KMS-11 (cell line): ENCODE measurements at regions not wholly inside any gene's neighbourhood (a gene's known extent, or its start where the extent isn't known, plus 50 kb on each side); places are given as distances from the start of the nearest gene placed in this dataset.

Experiments
- H2AFZ ChIP-seq: fragments of 200-600 bp; sonication (generic); 2 replicates; pipeline ENCODE4 v1.6.1; 2016; ENCODE audit warnings: antibody characterized with exemption, mixed run types, low read depth
- H3K27ac ChIP-seq: fragments of 200-600 bp; sonication (generic); 2 replicates; pipeline ENCODE4 v1.6.1; 2016; ENCODE audit warnings: mild to moderate bottlenecking, mixed run types
- H3K27me3 ChIP-seq: fragments of 200-600 bp; sonication (generic); 2 replicates; pipeline ENCODE4 v1.6.1; 2017; ENCODE audit warnings: mild to moderate bottlenecking, low read depth, mixed run types, moderate library complexity; ENCODE audit not compliant: insufficient read depth
- H3K36me3 ChIP-seq: fragments of 200-600 bp; sonication (generic); 2 replicates; pipeline ENCODE4 v1.6.1; 2017; ENCODE audit warnings: mild to moderate bottlenecking, mixed run types; ENCODE audit not compliant: insufficient read depth
- H3K4me1 ChIP-seq: fragments of 200-600 bp; sonication (generic); 2 replicates; pipeline ENCODE4 v1.6.1; 2016; ENCODE audit warnings: mild to moderate bottlenecking, low read depth, mixed run types; ENCODE audit not compliant: poor library complexity, severe bottlenecking
- H3K4me2 ChIP-seq: fragments of 200-600 bp; sonication (generic); 2 replicates; pipeline ENCODE4 v1.7.0; 2016; ENCODE audit warnings: mild to moderate bottlenecking, mixed run types
- H3K4me3 ChIP-seq: fragments of 200-600 bp; sonication (generic); IDR thresholded peaks from 2 replicates; pipeline ENCODE4 v1.6.1; 2017; ENCODE audit warnings: low read depth, low read length, mixed read lengths; ENCODE audit not compliant: insufficient read depth
- H3K79me2 ChIP-seq: fragments of 200-600 bp; sonication (generic); 2 replicates; pipeline ENCODE4 v1.6.1; 2016; ENCODE audit warnings: low read depth, mixed run types; ENCODE audit not compliant: insufficient read depth
- H3K9ac ChIP-seq: fragments of 200-600 bp; sonication (generic); 2 replicates; pipeline ENCODE4 v1.6.1; 2016; ENCODE audit warnings: mild to moderate bottlenecking, mixed run types
- H4K20me1 ChIP-seq: fragments of 200-600 bp; sonication (generic); 2 replicates; pipeline ENCODE4 v1.6.1; 2016; ENCODE audit warnings: mild to moderate bottlenecking, mixed run types; ENCODE audit not compliant: insufficient read depth
- CTCF ChIP-seq: fragments of 200-600 bp; sonication (generic); conservative IDR thresholded peaks from 2 replicates; pipeline ENCODE4 v1.6.1; 2017; ENCODE audit warnings: low read depth, mild to moderate bottlenecking, antibody characterized with exemption, low read length, moderate library complexity, mixed read lengths

GRCh38 chr17:33460781-33461450 is 167.8 kb upstream of the ASIC2 start:
- no peak overlapping the region for H2AFZ ChIP-seq
- no peak overlapping the region for H3K4me3 ChIP-seq
- no peak overlapping the region for H3K27ac ChIP-seq
- no peak for TF ChIP-seq CTCF
- no peaks in the 10 kb centered on the region for H3K36me3 ChIP-seq
- H3K79me2 ChIP-seq: no peaks in the 10 kb centered on the region
- H3K27me3 ChIP-seq: no peaks in the 10 kb centered on the region
- no peaks in the 10 kb centered on the region for H4K20me1 ChIP-seq
- no peak overlapping the region for H3K9ac ChIP-seq
- no peaks in the 10 kb centered on the region for H3K4me1 ChIP-seq
- H3K4me2 ChIP-seq: no peak overlapping the region

- no peak overlapping the region for H3K27ac ChIP-seq
- H3K4me2 ChIP-seq: no peak overlapping the region
- no peak overlapping the region for H3K9ac ChIP-seq
- no peaks in the 10 kb centered on the region for H3K79me2 ChIP-seq
- H4K20me1 ChIP-seq: no peaks in the 10 kb centered on the region
- no peak for TF ChIP-seq CTCF
- no peaks in the 10 kb centered on the region for H3K36me3 ChIP-seq
- H2AFZ ChIP-seq: no peak overlapping the region
- H3K4me1 ChIP-seq: no peaks in the 10 kb centered on the region
- H3K4me3 ChIP-seq: no peak overlapping the region
- no peaks in the 10 kb centered on the region for H3K27me3 ChIP-seq
Measured at GRCh38 chr17:33463887-33464286, 170.8 kb upstream of the ASIC2 start.

GRCh38 chr17:33464669-33465280 is 171.7 kb upstream of the ASIC2 start:
- H2AFZ ChIP-seq: no peak overlapping the region
- H3K36me3 ChIP-seq: no peaks in the 10 kb centered on the region
- no peak overlapping the region for H3K4me3 ChIP-seq
- no peaks in the 10 kb centered on the region for H3K27me3 ChIP-seq
- no peak for TF ChIP-seq CTCF
- H3K9ac ChIP-seq: no peak overlapping the region
- no peaks in the 10 kb centered on the region for H4K20me1 ChIP-seq
- H3K27ac ChIP-seq: no peak overlapping the region
- no peaks in the 10 kb centered on the region for H3K4me1 ChIP-seq
- H3K4me2 ChIP-seq: no peak overlapping the region
- no peaks in the 10 kb centered on the region for H3K79me2 ChIP-seq

GRCh38 chr17:33469421-33469820 is 176.3 kb upstream of the ASIC2 start:
- H4K20me1 ChIP-seq: no peaks in the 10 kb centered on the region
- TF ChIP-seq CTCF: no peak
- no peaks in the 10 kb centered on the region for H3K27me3 ChIP-seq
- H3K9ac ChIP-seq: no peak overlapping the region
- no peak overlapping the region for H2AFZ ChIP-seq
- H3K4me2 ChIP-seq: no peak overlapping the region
- no peak overlapping the region for H3K4me3 ChIP-seq
- no peak overlapping the region for H3K27ac ChIP-seq
- H3K36me3 ChIP-seq: no peaks in the 10 kb centered on the region
- H3K79me2 ChIP-seq: no peaks in the 10 kb centered on the region
- H3K4me1 ChIP-seq: no peaks in the 10 kb centered on the region
